Endometrium (tissue), 2 donors: ENCODE measurements at regions not wholly inside any gene's neighbourhood (a gene's known extent, or its start where the extent isn't known, plus 50 kb on each side); places are given as distances from the start of the nearest gene placed in this dataset.

Source experiments
- FAIRE-seq: peaks from 2 replicates; lab custom pipeline; 2012; peaks lifted over from hg19 to GRCh38; lab: Jason Lieb, UNC
- donor health status: control.
- donor health status: control.

- no peak for FAIRE-seq
Observed at GRCh38 chr6:4587171-4587570, 189.0 kb upstream of the CDYL start.

- no peak for FAIRE-seq
Observed at GRCh38 chr6:4586469-4586859, 189.7 kb upstream of the CDYL start.

GRCh38 chr6:4585682-4586468 lies 190.3 kb upstream of the CDYL start:
- FAIRE-seq: no peak

- no peak for FAIRE-seq
Observed at GRCh38 chr6:4584801-4585200, 191.4 kb upstream of the CDYL start.

GRCh38 chr6:4582506-4583417 lies 193.4 kb upstream of the CDYL start:
- FAIRE-seq: peak; percentile 91

GRCh38 chr6:4581468-4582385 lies 194.5 kb upstream of the CDYL start:
- FAIRE-seq: no peak

- no peak for FAIRE-seq
Observed at GRCh38 chr6:4580361-4580760, 195.8 kb upstream of the CDYL start.

- no peak for FAIRE-seq
Observed at GRCh38 chr6:4577406-4577805, 198.8 kb upstream of the CDYL start.

GRCh38 chr6:4575714-4576113 lies 200.5 kb upstream of the CDYL start:
- FAIRE-seq: no peak

GRCh38 chr6:4574007-4574406 lies 202.2 kb upstream of the CDYL start:
- FAIRE-seq: no peak

GRCh38 chr6:4571011-4571410 lies 205.2 kb upstream of the CDYL start:
- no peak for FAIRE-seq

- FAIRE-seq: no peak
Observed at GRCh38 chr6:4568138-4568537, 208.1 kb upstream of the CDYL start.

GRCh38 chr6:4567141-4567540 lies 209.1 kb upstream of the CDYL start:
- FAIRE-seq: no peak

GRCh38 chr6:4565301-4566250 lies 210.6 kb upstream of the CDYL start:
- FAIRE-seq: no peak

- FAIRE-seq: no peak
Observed at GRCh38 chr6:4564801-4565271, 211.4 kb upstream of the CDYL start.

- FAIRE-seq: no peak
Observed at GRCh38 chr6:4563877-4564276, 212.3 kb upstream of the CDYL start.

GRCh38 chr6:4563156-4563555 lies 213.0 kb upstream of the CDYL start:
- no peak for FAIRE-seq

- no peak for FAIRE-seq
Observed at GRCh38 chr6:4561773-4562400, 214.3 kb upstream of the CDYL start.

GRCh38 chr6:4561078-4561435 lies 215.1 kb upstream of the CDYL start:
- FAIRE-seq: no peak
